ENCODE measurements at regions not wholly inside any gene's neighbourhood (a gene's known extent, or its start where the extent isn't known, plus 50 kb on each side); places are given as distances from the start of the nearest gene placed in this dataset.

GRCh38 chr17:71885662-71886061 is 235.2 kb upstream of the SOX9 start:
- Histone ChIP-seq H3K9ac (ENCODE audit: insufficient read length) (no peak overlapping the region), H3K4me3 (no peak overlapping the region), H3K36me3 (ENCODE audit: insufficient read depth, low read length) (no peaks in the 10 kb centered on the region), H3K9me3 (ENCODE audit: low read depth, low read length) (no peaks in the 10 kb centered on the region), H3K27ac (no peak overlapping the region)
- no peak for TF ChIP-seq POLR2AphosphoS5 (IDR thresholded peaks at IDR 0.05; ENCODE audit: borderline replicate concordance, low read depth, low read length)
- TF ChIP-seq FOXP2 (optimal IDR thresholded peaks at IDR 0.05; ENCODE audit: control extremely low read depth, extremely low read length, insufficient read depth) = no peak
- TF ChIP-seq EZH2 (IDR thresholded peaks at IDR 0.05) = no peak
- DNase-seq (ENCODE audit: low read depth, low spot score) = no peak

DNA sequence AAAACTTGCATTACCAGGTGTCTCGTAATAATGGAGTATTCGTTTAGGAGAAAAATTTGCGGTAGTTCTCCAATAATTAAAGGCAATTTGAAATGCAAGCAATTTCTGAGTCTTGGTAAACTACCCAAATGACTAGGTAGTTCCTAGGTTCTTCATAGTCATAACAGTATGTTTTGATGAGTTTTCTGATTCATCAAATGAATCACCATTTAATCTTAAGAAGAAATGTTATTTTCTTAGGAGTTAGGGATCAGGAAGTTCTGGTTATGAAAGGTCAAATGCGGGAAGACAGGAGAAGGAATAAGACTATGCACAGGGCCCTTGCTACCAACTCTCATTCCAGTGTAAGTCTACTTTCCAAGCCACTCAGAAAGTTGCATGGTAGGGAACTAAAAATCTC is 221.5 kb upstream of the SOX9 start:
- Histone ChIP-seq H3K9me3 (ENCODE audit: low read depth, low read length) (no peaks in the 10 kb centered on the region), H3K36me3 (ENCODE audit: insufficient read depth, low read length) (no peaks in the 10 kb centered on the region), H3K9ac (ENCODE audit: insufficient read length) (no peak overlapping the region), H3K27ac (no peak overlapping the region), H3K4me3 (no peak overlapping the region)
- TF ChIP-seq POLR2AphosphoS5 (IDR thresholded peaks at IDR 0.05; ENCODE audit: borderline replicate concordance, low read depth, low read length) = no peak
- DNase-seq (ENCODE audit: low read depth, low spot score) = no peak

DNA sequence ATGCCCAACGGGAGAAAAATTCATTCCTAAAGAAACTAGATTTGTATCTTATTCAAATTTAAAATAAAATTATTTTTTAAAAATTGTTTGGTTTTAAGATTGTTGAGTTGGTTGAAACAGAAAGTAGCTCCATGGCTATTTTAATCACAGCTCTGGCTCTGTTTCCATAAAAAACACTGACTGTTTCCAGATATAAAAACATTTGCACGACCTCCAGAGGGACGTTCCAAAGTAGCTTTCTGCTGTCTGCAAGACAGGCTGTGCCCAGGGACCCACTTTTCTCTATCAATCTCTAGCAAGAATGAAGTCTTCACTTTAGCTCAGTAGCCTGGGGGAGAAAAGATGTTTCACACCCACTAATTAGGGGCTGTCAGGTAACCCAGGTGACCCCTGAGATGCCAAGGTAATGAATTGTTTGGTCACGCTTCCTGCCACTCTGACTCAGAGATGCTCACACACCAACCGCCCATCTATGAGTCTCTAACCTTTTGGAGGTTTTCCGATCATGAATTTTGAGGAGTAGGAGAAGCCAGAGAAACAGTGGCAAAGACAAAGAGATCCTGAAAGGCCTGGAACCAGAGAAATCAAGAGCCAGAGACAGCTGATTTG is 220.1 kb upstream of the SOX9 start:
- no peak for DNase-seq (ENCODE audit: low read depth, low spot score)
- Histone ChIP-seq H3K9ac (ENCODE audit: insufficient read length) (no peak overlapping the region), H3K9me3 (ENCODE audit: low read depth, low read length) (no peaks in the 10 kb centered on the region), H3K36me3 (ENCODE audit: insufficient read depth, low read length) (no peaks in the 10 kb centered on the region), H3K4me3 (no peak overlapping the region), H3K27ac (no peak overlapping the region)
- TF ChIP-seq POLR2AphosphoS5 (IDR thresholded peaks at IDR 0.05; ENCODE audit: borderline replicate concordance, low read depth, low read length) (no peak), FOXP2 (optimal IDR thresholded peaks at IDR 0.05; ENCODE audit: control extremely low read depth, extremely low read length, insufficient read depth) (no peak), EZH2 (IDR thresholded peaks at IDR 0.05) (no peak)

GRCh38 chr17:71902894-71903506 is 217.8 kb upstream of the SOX9 start:
- no peak overlapping the region for H3K4me3 ChIP-seq
- no peak for TF ChIP-seq POLR2AphosphoS5 (IDR thresholded peaks at IDR 0.05; ENCODE audit: borderline replicate concordance, low read depth, low read length)
- TF ChIP-seq FOXP2 (optimal IDR thresholded peaks at IDR 0.05; ENCODE audit: control extremely low read depth, extremely low read length, insufficient read depth) = no peak
- no peak for TF ChIP-seq EZH2 (IDR thresholded peaks at IDR 0.05)
- H3K36me3 ChIP-seq (ENCODE audit: insufficient read depth, low read length) = no peaks in the 10 kb centered on the region
- H3K9ac ChIP-seq (ENCODE audit: insufficient read length) = no peak overlapping the region
- DNase-seq (ENCODE audit: low read depth, low spot score) = no peak
- H3K9me3 ChIP-seq (ENCODE audit: low read depth, low read length) = no peaks in the 10 kb centered on the region
- no peak overlapping the region for H3K27ac ChIP-seq

DNA sequence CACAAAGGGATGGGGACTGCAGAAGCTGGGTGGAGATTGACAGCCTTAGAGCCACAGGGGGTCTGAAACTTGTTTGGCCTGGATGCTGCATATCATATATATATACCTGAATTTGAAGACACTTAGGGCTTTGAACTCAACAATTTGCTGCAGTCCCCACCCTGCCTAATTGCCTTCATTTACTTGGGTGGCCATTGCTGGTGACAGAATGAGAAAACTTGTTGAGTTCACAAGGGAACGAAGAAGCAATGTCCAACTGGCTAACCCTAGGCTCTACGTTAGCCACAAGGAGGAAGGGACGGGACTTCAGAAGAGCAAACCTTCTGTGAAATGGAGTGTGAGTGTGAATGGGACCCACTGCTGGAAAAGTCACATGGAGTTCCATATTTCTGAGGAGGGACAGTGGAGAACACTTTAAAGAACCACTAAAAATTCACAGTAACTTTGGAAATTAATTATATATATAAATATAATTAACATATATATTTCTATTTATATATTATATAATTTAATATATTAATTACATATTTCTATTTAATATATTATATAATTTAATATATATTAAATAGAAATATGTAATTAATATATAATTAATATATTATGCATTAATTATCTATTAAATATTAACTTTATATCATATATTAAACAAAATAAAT is 215.3 kb upstream of the SOX9 start:
- no peaks in the 10 kb centered on the region for H3K9me3 ChIP-seq (ENCODE audit: low read depth, low read length)
- no peak overlapping the region for H3K4me3 ChIP-seq
- no peak for TF ChIP-seq POLR2AphosphoS5 (IDR thresholded peaks at IDR 0.05; ENCODE audit: borderline replicate concordance, low read depth, low read length)
- no peak for TF ChIP-seq FOXP2 (optimal IDR thresholded peaks at IDR 0.05; ENCODE audit: control extremely low read depth, extremely low read length, insufficient read depth)
- no peak for TF ChIP-seq EZH2 (IDR thresholded peaks at IDR 0.05)
- H3K9ac ChIP-seq (ENCODE audit: insufficient read length) = no peak overlapping the region
- no peak for DNase-seq (ENCODE audit: low read depth, low spot score)
- H3K36me3 ChIP-seq (ENCODE audit: insufficient read depth, low read length) = no peaks in the 10 kb centered on the region
- H3K27ac ChIP-seq = no peak overlapping the region

- Histone ChIP-seq H3K4me3 (no peak overlapping the region), H3K36me3 (ENCODE audit: insufficient read depth, low read length) (no peaks in the 10 kb centered on the region), H3K9me3 (ENCODE audit: low read depth, low read length) (no peaks in the 10 kb centered on the region), H3K27ac (no peak overlapping the region), H3K9ac (ENCODE audit: insufficient read length) (no peak overlapping the region)
- TF ChIP-seq EZH2 (IDR thresholded peaks at IDR 0.05) (no peak), POLR2AphosphoS5 (IDR thresholded peaks at IDR 0.05; ENCODE audit: borderline replicate concordance, low read depth, low read length) (no peak), FOXP2 (optimal IDR thresholded peaks at IDR 0.05; ENCODE audit: control extremely low read depth, extremely low read length, insufficient read depth) (no peak)
- no peak for DNase-seq (ENCODE audit: low read depth, low spot score)
These were observed 211.7 kb upstream of the SOX9 start for GRCh38 chr17:71909155-71909554.

- Histone ChIP-seq H3K27ac (no peak overlapping the region), H3K36me3 (ENCODE audit: insufficient read depth, low read length) (no peaks in the 10 kb centered on the region), H3K4me3 (no peak overlapping the region), H3K9ac (ENCODE audit: insufficient read length) (no peak overlapping the region), H3K9me3 (ENCODE audit: low read depth, low read length) (no peaks in the 10 kb centered on the region)
- TF ChIP-seq EZH2 (IDR thresholded peaks at IDR 0.05) (no peak), POLR2AphosphoS5 (IDR thresholded peaks at IDR 0.05; ENCODE audit: borderline replicate concordance, low read depth, low read length) (no peak), FOXP2 (optimal IDR thresholded peaks at IDR 0.05; ENCODE audit: control extremely low read depth, extremely low read length, insufficient read depth) (no peak)
- no peak for DNase-seq (ENCODE audit: low read depth, low spot score)
These were observed 210.8 kb upstream of the SOX9 start for GRCh38 chr17:71910002-71910401.

DNA sequence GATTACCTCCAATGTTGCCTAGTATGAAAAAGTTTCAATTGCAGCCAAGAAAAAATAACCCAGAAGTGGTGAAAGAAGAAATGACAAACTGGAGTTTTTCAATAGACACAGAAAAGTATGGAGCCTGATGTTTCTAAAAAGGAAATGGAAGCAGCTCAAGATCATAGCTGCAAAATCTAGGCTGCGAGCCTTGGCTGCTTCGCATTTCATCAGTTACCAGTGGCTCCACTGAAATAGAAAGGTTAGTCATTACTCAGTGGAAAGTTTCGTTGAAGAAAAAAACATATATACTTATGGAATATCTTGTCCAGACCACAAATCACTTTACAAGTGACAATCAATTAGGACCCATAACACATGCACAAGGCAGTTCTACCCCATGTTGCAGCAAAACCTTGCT is 206.8 kb upstream of the SOX9 start:
- no peak for DNase-seq (ENCODE audit: low read depth, low spot score)
- Histone ChIP-seq H3K9me3 (ENCODE audit: low read depth, low read length) (no peaks in the 10 kb centered on the region), H3K4me3 (no peak overlapping the region), H3K27ac (no peak overlapping the region), H3K9ac (ENCODE audit: insufficient read length) (no peak overlapping the region), H3K36me3 (ENCODE audit: insufficient read depth, low read length) (no peaks in the 10 kb centered on the region)
- no peak for TF ChIP-seq POLR2AphosphoS5 (IDR thresholded peaks at IDR 0.05; ENCODE audit: borderline replicate concordance, low read depth, low read length)
- TF ChIP-seq FOXP2 (optimal IDR thresholded peaks at IDR 0.05; ENCODE audit: control extremely low read depth, extremely low read length, insufficient read depth) = no peak
- no peak for TF ChIP-seq EZH2 (IDR thresholded peaks at IDR 0.05)
